IPS DF 4.7 (cell line): ENCODE measurements at regions not wholly inside any gene's neighbourhood (a gene's known extent, or its start where the extent isn't known, plus 50 kb on each side); places are given as distances from the start of the nearest gene placed in this dataset.
"Not testable (repeated sequence)": the region's sequence is repeated elsewhere in the genome, so short reads cannot be mapped to it uniquely, and the experiment has no call there.

Source experiments
- DNase-seq: peaks from one replicate; pipeline ENCODE4 v3.0.0-alpha.2; 2013; ENCODE audit warnings: low spot score; ENCODE audit errors: extremely low read depth

DNA sequence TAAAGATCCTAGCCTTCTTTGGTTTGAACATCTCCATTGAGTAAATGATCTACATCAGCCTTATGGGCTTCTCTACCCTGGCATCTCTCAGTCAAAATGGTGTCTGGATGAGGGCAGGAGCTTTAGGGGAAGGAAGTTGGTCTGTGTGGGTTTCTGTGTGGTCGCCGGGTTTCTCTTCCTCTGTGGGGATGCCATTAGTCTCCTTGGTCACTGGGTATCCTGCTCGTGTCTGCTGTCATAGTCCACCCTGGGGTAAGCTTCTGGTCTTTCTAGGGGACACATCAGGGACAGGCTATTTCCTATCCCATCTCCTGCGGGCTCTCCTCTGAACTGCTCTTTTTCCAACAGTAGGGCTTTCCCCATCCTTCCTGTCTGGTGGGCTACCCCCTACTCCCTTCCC, 150.3 kb upstream of the NPY start:
- DNase-seq: no peak

GRCh38 chr7:24134535-24134934, 149.5 kb upstream of the NPY start:
- DNase-seq: no peak

- no peak for DNase-seq
Observed at GRCh38 chr7:24135003-24135817, 148.8 kb upstream of the NPY start.

DNA sequence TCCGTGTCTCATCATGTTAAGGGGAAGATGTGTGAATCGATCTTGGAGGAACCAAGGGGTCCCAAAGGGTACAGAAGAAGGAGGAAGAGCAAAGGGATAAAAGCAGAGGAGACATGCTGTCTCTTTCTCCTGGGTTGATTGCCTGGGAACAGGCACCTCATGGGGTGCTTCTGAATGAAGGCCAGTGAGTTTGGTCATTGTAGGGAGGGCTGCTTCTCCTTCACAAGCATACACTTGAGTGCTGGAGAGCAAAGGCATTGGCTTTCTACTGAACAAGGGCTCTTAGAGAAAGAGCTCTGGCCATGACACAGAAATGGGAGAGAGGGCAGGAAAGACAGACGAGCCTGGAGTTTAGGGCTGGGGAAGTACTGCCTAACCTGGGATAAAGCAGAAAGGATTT, 146.7 kb upstream of the NPY start:
- DNase-seq: no peak

DNA sequence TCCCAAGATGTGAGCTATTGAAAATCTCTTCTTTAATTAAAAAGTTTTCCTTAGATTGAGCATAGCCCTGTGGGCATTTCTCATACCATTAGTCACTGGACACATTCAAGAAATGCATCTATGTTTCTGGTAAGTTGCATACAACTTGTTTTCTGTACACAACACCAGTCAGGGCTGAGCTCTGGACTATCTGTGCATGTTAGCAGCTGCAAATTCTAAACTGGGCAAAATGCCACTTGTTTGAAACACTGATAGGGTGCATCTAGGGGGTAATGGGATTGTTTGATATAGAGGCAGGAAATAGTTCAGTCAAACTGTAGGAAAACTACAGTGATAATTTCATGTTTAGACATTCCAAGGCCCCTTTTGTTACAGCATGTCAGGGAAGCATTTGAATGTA, 145.6 kb upstream of the NPY start:
- DNase-seq: no peak

GRCh38 chr7:24140001-24140400, 144.0 kb upstream of the NPY start:
- DNase-seq: no peak

DNA sequence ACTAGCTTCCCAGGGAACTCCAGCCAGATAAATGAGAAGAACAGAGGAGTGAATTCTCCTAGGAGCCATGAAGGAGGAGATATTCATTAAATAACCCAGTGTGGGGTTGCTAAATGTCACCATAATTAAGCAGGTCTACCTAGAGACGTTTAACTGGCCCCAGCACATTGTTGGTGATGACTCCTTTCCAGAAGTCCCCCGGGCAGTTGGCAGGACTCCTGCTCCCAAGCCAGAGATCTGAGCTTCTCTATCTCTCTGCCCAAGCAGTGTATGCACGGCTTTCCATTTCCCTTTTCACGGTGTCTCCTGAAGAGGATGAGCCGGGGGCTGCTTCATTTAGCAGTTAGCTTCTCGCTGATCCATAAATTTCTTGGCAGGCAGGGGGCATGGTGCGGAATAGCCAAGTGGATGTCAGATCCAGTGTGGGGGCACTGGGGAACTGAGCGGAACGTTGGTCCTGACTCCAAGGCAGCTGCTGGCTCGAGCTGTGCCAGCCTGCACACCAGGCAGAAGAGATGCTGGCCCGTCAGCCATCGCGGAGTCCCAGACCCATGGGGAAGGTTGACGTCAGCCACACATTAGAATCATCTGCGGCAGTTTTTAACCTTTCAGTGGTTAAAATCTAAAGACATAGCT, 142.0 kb upstream of the NPY start:
- DNase-seq: no peak

- DNase-seq: no peak
Observed at GRCh38 chr7:24143547-24143946, 140.4 kb upstream of the NPY start.

DNA sequence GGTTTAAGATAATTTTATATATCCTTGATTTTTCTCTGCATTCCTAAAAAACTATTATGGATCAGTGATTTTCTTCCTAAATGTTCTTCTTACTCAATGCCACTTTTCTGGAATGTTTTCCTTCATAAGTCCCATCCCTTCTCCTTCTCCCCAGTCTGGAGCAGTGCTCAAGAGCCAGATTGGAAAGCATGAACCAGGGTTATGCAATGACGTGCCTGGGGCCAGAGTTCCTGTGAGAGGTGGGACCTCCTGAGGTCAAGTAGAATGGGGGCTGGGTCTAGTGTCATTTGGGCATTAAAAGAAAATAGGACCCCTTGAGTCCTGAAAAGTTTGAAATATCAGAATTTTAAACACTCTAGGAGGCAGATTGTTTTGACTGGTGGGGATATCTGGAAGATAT, 132.0 kb upstream of the NPY start:
- no peak for DNase-seq

DNA sequence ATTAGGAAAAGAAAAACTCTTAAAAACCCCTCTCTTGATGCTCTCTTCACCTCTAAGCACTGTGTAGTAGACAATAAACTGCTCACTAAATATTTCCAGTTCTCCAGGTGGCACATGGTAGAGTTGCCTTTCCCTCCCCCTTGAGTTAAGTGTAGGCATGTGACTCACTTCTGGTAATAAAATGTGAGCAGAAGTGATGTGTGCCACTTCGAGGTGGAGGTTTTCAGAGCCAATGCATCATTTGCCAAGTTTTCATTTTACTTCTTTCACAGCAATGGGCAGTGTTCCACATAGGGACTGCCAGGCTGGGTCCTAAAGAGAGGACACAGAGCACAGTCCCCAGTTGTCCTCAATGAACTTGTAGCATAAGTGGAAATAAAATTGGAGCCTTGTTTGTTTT, 131.6 kb upstream of the NPY start:
- DNase-seq: no peak

GRCh38 chr7:24152877-24153472, 131.0 kb upstream of the NPY start:
- DNase-seq: no peak

DNA sequence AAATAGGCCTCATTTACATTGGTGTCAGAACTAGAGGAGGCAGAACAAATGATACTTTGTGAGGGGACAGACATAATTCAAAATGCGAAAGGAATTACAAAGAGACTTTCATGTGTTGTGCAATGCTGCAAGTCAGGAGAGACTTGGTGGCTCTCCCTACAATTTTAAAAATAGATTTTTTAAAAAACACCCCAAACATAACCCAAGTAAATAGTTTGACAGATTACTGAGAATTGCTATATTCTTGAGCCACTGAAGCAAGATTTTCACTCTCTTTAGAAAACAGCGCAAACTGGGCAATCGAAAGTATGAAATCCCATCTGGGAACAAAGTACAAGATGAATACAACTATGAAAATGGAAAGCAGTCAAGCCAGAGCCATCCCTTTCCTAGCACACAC, 126.3 kb upstream of the NPY start:
- DNase-seq: no peak

DNA sequence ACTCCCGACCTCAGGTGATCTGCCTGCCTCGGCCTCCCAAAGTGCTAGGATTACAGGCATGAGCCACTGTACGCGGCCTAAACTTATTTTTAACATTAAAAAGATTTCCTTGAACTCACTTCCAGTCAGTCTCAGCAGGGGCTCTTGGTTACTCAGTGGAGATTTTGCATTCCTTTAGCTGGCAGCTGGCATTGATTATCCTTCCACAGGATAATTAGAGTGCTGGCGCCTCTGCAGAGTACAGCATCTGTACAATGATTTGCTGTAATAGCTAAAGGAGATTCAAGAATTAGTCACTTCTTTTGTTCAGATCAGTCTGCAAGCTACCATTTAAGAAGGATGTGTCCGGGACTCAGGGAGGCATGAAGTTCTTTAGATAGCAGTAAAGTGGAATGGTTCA, 125.0 kb upstream of the NPY start:
- DNase-seq: no peak

DNA sequence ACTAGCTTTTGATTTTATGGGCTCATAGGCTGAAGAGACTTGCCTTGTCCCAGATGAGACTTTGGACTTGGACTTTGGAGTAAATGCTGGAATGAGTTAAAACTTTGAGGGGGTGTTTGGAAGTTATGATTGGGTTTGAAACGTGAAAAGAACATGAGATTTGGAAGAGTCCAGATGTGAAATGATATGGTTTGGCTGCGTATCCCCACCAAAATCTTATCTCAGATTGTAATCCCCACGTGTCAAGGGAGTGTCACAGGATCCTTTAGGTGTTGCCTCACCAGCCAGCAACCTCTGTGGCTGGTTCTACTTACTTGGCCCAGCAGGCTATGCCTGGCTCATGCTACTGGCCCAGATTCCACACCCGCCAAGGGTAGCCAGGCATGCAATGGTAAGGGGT, 119.6 kb upstream of the NPY start:
- DNase-seq: no peak

GRCh38 chr7:24169077-24169624, 114.8 kb upstream of the NPY start:
- no peak for DNase-seq

- not testable (repeated sequence) for DNase-seq
Observed at GRCh38 chr7:24171951-24172350, 112.0 kb upstream of the NPY start.

GRCh38 chr7:24172856-24173255, 111.1 kb upstream of the NPY start:
- no peak for DNase-seq

- DNase-seq: no peak
Observed at GRCh38 chr7:24175603-24176002, 108.4 kb upstream of the NPY start.

- no peak for DNase-seq
Observed at GRCh38 chr7:24178811-24179570, 105.0 kb upstream of the NPY start.

- DNase-seq: no peak
Observed at GRCh38 chr7:24191362-24191761, 92.6 kb upstream of the NPY start.

- DNase-seq: no peak
Observed at GRCh38 chr7:24192053-24192452, 91.9 kb upstream of the NPY start.

DNA sequence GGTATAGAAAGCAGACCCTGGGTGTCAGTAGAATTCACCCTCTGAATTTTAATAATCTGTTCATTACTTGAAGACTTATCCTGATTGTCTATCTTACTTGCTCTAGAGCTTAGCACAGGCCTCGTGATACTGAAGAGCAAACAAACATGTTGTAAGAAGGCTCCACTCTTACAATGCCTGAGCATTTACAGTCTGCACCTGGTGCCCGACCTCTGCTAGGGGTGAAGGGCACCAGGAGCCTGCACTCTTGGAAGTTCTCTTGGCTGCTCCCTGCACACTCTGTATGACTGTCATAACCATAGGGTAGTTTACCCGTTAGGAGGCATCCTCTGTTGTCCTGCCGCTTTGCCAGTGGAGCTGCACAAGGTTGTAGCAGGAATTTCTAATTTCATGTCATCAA, 91.3 kb upstream of the NPY start:
- no peak for DNase-seq
